Activated T-cell treated with anti-CD3 and anti-CD28 coated beads for 24 hours (primary cell): ENCODE measurements at regions not wholly inside any gene's neighbourhood (a gene's known extent, or its start where the extent isn't known, plus 50 kb on each side); places are given as distances from the start of the nearest gene placed in this dataset.

Experiments used
- DNase-seq: peaks from one replicate; pipeline ENCODE4 v3.0.0-alpha.2; 2020; ENCODE audit warnings: low read depth

DNA sequence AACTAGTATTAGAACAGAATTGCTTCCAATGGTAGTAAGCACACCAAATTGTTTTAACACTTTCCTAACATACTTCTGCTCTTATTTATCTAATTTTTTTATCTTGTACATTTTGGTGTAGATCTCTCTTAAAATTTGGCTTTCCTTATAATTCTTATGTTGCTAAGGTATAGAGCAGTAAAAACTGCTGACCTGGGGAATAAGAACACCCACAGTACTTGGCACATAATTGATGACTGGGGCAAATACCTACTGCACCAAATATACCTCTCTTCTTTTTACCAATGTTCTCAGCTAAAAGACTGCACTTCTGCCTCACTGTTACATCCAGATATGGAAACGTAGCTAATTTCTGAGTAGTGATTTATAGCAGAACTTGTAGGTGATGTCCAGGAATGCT lies 642.2 kb downstream of the LIG4 start:
- DNase-seq = no peak

DNA sequence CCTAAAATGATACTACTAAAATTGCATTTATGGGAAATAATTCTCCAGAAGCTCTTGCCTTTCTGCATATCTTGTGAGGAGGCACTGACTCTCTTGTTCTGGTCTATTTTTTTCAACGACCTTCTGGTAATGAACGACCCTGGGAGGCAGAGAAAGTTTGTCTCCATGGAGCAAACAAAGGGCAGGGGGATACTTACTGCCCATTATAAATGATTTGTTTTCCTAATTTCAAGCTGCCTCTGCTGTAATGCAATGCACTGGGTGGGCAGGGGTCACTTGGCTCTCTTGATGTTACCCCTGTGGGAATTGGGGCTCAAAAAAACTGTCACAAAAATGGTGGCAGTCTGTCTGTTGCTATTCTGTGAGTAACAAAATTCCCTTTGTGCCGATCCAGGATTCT lies 643.2 kb downstream of the LIG4 start:
- no peak for DNase-seq

DNA sequence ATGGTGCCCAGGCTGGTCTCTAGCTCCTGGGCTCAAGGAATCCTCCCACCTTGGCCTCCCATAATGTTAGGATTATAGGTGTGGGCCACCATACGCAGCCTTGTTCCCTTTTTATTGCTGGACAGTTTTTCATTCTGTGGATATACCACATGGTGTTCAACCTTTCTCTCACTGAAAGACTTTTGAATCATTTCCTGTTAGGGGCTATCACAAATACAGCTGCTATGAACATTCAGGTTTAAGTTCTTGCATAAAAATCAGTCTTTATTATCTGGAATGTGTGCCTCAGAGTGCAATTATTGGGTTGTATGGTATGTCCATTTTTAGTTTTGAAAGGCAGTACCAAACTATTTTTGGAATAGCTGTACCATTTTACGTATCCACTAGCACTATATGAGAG lies 647.2 kb downstream of the LIG4 start:
- no peak for DNase-seq

DNA sequence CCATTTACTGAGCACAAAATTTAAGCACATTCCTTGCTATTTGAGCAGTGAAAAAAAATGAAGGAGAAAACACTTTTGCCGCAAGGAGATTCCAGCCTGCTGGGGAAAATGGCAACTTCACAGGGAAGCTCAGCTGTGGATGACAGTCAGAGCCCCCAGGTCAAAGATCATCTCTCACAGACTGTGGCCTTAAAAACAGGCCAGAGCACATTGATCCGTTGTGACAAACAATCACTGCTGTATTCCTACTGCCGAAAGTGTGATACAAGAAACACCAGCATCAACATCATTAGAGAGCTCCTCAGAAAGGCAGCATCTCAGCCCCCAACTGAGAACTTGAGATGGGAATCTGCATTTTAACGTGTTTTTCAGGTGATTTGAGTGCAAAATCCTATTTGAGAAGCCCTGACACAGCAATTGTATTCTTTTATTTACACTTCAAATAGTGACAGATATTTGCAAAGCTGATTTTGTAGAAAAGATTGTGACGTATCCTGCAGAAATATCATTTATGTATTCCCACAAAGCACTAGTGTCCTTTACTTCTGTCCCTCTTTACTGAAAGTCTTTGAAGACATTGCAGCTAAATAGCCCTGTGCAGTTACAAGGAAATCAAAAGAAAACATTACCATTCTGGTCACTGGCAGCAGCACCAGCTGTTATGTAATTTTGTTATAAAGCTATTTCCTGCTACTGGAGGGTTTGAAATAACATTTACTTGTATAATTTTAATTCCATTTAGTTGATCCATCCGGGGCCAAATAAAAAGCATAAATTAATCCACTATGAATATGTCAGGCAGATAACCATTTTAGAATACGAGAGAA lies 652.0 kb downstream of the LIG4 start:
- DNase-seq = no peak

GRCh38 chr13:107562203-107562602 lies 653.1 kb downstream of the LIG4 start:
- DNase-seq = no peak

DNA sequence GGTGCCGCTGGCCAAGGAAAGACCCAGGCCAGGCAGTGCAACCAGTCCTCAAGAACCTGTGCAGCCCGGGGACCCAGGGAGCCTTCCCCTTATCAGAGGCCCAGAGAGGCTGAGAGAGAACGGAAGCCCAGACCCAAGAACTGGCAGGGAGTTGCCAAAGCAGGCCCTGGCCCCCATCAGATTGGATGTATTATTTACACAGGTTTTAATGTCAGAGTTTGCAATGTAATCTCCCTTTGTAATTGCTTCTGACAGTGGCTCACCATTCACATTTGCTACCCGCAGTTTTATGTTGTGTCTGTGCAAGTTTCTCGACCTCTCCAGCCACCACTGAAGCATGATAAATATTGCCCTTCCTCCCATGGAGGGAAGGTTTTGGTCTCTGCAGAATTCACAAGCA lies 660.9 kb downstream of the LIG4 start:
- no peak for DNase-seq

GRCh38 chr13:107553838-107554237 lies 661.5 kb downstream of the LIG4 start:
- DNase-seq = no peak

DNA sequence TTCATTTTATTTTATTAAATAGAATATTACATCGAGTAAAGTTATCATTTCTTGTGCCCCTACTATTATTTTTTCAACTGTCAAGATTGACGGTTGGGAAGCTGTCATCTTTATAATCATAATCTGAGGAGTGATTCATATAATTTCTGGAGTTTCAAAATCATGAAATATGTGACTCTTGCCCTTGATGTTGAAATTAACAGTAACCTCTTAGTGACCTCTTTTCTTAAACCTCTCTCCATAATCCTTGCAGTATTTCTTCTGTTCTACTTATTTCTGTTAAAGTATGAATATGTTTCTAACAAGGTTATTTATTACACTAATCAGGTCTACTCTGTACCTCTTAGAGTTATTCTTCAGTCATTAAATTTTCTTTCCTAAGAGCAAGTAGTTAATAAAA lies 663.8 kb downstream of the LIG4 start:
- DNase-seq = no peak

GRCh38 chr13:107548338-107548737 lies 667.0 kb downstream of the LIG4 start:
- no peak for DNase-seq

DNA sequence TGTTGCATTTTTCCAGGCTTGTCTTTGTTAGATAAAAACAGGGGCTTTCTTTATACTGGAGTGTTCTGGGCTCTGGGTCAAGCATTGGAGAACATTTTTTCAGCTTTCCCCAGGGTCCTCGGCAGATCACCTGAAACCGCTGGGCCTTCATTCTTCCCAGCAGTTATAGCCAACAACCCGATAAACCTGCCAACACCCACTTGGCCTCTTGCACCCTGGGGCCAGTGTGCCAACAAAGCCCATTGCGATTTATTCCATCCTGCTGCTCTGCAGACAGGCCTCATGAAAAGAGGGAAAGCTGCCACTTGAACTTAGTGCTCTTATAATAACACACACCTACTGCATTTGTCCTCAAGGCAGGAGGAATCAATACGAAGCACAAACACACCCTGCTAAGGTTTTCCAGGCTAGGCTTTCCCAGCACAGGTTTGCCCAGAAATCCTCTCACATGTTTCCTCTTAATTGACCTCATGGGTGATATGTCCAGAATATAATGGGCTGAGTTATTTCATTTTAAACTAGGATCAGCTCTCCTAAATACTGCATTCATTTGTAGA lies 669.3 kb downstream of the LIG4 start:
- DNase-seq = no peak

DNA sequence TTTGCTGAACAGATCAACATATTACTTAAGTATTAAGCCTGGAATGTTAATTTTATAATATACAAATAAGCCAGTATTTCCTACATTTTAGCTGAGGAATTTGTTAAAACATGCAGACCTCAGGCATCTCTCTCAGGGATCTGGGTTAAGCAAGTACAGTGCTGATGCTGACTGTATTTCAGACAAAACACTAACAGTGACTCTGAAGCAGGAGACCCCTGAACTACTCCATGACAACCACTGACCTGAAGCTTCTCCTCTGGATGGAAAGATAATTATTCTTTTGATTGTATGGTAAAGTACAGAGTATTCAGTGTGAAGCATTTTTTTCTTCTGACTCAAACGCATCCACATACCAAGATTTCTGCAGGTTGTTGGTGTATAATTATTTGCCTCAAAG lies 680.8 kb downstream of the LIG4 start:
- DNase-seq = no peak

GRCh38 chr13:107531816-107532215 lies 683.5 kb downstream of the LIG4 start:
- no peak for DNase-seq

GRCh38 chr13:107531180-107531579 lies 684.2 kb downstream of the LIG4 start:
- no peak for DNase-seq

GRCh38 chr13:107529035-107529434 lies 686.3 kb downstream of the LIG4 start:
- no peak for DNase-seq

GRCh38 chr13:107518780-107519179 lies 696.6 kb downstream of the LIG4 start:
- DNase-seq = no peak

DNA sequence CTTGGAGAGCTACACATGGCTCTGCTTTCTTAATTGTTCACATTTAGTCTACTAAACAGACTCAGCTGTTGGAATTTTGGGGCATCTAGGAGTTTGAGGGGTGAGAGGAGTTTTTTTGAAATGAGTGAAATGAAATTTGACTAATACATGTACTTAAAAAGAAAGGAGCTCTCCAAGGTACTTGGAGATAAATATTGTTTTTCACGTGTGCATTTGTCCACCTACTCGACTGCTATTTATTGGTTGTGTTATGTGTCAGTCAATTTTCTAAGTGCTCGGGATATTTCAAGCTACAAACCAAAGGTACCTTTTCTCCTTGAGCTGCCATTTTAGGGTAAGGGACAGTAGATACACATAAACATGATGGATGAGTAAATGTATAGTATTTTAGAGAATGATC lies 697.0 kb downstream of the LIG4 start:
- no peak for DNase-seq

- no peak for DNase-seq
Observed at GRCh38 chr13:107516517-107516916, 698.8 kb downstream of the LIG4 start.

GRCh38 chr13:107512551-107512950 lies 702.8 kb downstream of the LIG4 start:
- no peak for DNase-seq

DNA sequence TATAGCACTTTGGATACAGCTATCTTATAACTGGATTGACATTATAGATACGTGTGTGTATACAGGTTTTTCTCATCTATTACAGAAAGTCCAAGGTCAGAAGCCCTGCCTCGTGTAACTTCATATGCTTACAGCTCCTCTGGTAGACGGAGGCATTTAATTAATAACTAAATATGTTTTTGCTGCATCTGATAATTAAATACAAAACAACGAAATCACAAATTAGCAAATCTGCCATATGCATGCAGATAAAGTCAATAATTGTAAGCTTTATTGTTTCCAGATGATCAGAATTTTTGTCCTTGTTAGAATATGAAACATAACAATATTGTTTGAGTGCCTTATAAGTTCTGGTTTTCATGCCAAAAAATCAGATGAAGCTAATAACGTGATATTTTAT lies 717.7 kb downstream of the LIG4 start:
- DNase-seq = no peak

DNA sequence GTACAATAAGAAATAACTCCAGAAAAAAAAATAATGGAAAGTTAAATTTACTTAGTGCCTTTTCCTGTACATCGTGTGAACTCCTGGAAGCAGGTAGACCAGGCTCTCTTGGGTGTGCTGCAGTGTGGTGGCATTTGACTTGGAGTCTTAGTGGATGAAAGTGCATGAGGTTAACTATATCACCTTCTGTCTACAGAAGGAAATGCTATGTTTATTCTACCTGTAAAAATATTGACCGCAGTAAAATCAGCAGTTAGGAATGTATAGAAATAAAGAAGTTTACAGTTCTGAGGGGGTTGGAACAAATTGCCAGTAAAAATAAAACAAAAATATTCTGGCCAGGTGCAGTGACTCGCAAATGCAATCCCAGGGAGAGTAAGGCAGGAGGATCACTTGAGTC lies 722.1 kb downstream of the LIG4 start:
- DNase-seq = no peak

DNA sequence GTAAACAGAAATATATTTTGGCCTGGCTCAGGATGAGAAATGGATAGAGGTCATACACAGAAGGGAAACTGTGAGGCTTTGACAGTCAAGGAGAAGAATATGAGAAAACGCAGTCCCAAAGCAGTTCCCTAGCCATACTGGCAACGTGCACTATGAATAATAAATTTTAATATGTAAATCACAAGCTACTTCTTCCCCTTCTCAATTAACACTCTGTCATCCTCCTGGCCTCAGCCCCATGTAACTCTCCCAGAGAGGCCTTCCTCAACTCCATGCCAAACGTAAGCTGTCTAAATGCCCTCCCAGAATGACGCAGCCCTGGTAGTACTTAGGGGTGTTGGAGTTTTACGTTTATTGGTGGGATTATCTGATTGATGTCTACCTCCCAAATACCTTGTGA lies 732.6 kb downstream of the LIG4 start:
- DNase-seq = no peak

DNA sequence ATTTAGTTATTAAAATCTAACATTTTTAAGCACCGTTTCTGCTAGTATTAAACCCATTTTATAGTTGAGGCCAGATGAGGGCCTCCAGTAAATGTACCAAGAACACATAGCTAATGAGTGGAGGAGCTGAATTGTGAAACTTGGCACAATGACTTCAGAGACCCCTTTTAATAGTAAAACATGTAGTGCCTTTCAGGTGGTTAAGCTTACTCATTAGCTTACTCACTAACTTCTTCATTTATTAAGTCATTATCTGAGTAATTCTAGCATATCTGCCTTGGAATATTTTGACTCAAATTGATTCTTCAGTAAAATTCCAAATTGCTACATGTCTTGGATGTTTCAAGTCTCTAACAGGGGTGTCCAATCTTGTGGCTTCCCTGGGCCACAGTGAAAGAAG lies 735.2 kb downstream of the LIG4 start:
- DNase-seq = no peak

DNA sequence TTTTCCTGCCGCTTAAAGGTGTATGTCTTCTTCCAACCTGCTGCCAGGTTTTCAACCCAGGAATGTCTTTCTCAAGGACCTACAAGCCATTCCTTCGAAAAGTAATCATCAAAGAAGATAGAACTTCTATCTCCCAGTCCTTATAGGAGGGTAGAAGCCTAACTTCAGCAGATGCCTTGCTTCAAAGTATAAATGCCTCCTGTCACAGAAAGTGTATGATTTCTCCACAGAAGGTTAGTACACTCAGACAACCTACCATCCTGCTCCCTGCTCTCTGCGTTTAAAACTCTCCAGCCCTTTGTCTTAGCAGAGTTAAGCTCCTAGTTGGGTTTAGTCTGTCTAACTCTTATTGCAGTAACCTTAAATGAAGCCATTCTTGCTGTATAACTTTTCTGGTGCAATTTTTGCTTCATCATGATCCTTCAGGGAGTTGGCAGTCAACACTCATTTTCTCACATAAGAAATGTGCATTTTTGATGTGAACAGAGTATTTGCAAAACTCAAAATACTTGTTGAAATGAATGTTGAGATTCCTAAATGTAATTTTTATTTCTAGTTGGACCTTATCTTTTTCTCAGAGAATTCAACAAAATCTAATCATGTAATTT lies 737.5 kb downstream of the LIG4 start:
- DNase-seq = no peak
